SH-SY5Y (cell line): ENCODE measurements at regions not wholly inside any gene's neighbourhood (a gene's known extent, or its start where the extent isn't known, plus 50 kb on each side); places are given as distances from the start of the nearest gene placed in this dataset.

ENCODE experiments used
- GATA2 ChIP-seq: IDR thresholded peaks from 2 replicates; pipeline ENCODE4 v1.6.1; 2011; ENCODE audit warnings: mild to moderate bottlenecking, low read depth, low read length
- GATA3 ChIP-seq: IDR thresholded peaks from 2 replicates; pipeline ENCODE4 v1.6.1; 2011; ENCODE audit warnings: low read depth, mild to moderate bottlenecking, low read length, moderate library complexity

DNA sequence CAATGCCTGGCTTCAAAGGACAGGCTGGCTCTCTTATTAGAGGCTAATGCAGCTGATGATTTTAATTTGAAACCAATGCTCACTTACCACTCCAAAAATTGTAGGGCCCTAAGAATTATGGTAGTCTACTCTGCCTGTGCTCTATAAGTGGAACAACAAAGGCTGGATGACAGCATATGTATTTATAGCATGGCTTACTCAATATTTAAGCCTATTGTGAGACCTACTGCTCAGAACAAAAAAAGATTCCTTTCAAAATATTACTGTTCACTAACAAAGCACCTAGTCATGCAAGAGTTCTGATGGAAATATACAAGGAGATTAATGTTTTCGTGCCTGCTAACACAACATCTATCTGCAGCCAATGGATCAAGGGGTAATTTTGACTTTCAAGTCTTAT is 73.8 kb upstream of the DUSP10 start:
- TF ChIP-seq GATA2, result no peak
- no peak for TF ChIP-seq GATA3
